OCI-LY7 (cell line): ENCODE measurements at regions not wholly inside any gene's neighbourhood (a gene's known extent, or its start where the extent isn't known, plus 50 kb on each side); places are given as distances from the start of the nearest gene placed in this dataset.

Experiments
- BruUV-seq: library from RNA; stranded (reverse); fragments of 400-500 nt; replicated peaks from 2 replicates; lab custom pipeline; 2021; lab: Mats Ljungman, UMichigan
- CTCF ChIA-PET: fragments of 300-600 bp; sonication (Branson Sonifier 250); formaldehyde crosslinking; loops from one replicate; lab custom pipeline; 2022; ENCODE audit warnings: antibody characterized with exemption; ENCODE audit not compliant: unreplicated experiment; lab: Charles Lee
- POLR2A ChIA-PET: fragments of 300-600 bp; sonication (Branson Sonifier 250); formaldehyde crosslinking; loops from one replicate; lab custom pipeline; 2022; ENCODE audit warnings: antibody characterized with exemption; lab: Charles Lee
- DNase-seq: peaks from one replicate; pipeline ENCODE4 v3.0.0-alpha.2; 2015; ENCODE audit warnings: low spot score
- H2AFZ ChIP-seq: fragments of 200-600 bp; sonication (generic), shearing (Covaris generic); 2 replicates; pipeline ENCODE4 v1.6.1; 2014; ENCODE audit warnings: mild to moderate bottlenecking, antibody characterized with exemption, low read length, moderate library complexity
- H3K27ac ChIP-seq: fragments of 200-600 bp; sonication (generic); 2 replicates; pipeline ENCODE4 v1.5.1; 2014; ENCODE audit warnings: mixed run types, low read depth, mild to moderate bottlenecking, moderate library complexity, low read length, inconsistent platforms; ENCODE audit not compliant: poor library complexity, severe bottlenecking
- H3K36me3 ChIP-seq: fragments of 200-600 bp; sonication (generic); 2 replicates; pipeline ENCODE4 v1.6.1; 2014; ENCODE audit warnings: mild to moderate bottlenecking, antibody characterized with exemption, low read length, moderate library complexity, mixed read lengths; ENCODE audit not compliant: insufficient read depth
- H3K4me1 ChIP-seq: fragments of 200-600 bp; sonication (generic); 2 replicates; pipeline ENCODE4 v1.5.1; 2014; ENCODE audit warnings: mild to moderate bottlenecking, low read length; ENCODE audit not compliant: insufficient read depth, poor library complexity, severe bottlenecking
- H3K4me2 ChIP-seq: fragments of 200-600 bp; sonication (generic); 2 replicates; pipeline ENCODE4 v1.6.1; 2014; ENCODE audit warnings: mild to moderate bottlenecking, low read length
- H3K4me3 ChIP-seq: fragments of 200-600 bp; sonication (generic); 2 replicates; pipeline ENCODE4 v1.5.1; 2014; ENCODE audit warnings: mild to moderate bottlenecking, low read depth, low read length; ENCODE audit not compliant: poor library complexity, severe bottlenecking
- H3K79me2 ChIP-seq: fragments of 200-600 bp; sonication (generic); 2 replicates; pipeline ENCODE4 v1.6.1; 2016; ENCODE audit warnings: low read depth, mild to moderate bottlenecking, low read length, moderate library complexity, mixed read lengths; ENCODE audit not compliant: insufficient read depth
- H3K9me2 ChIP-seq: fragments of 200-600 bp; sonication (generic); 2 replicates; pipeline ENCODE4 v1.6.1; 2016; ENCODE audit warnings: mild to moderate bottlenecking, low read length, mixed read lengths; ENCODE audit not compliant: insufficient read depth
- H3K9me3 ChIP-seq: fragments of 200-600 bp; sonication (generic); 2 replicates; pipeline ENCODE4 v1.6.1; 2014; ENCODE audit warnings: mild to moderate bottlenecking, mixed run types, low read length, mixed read lengths
- H4K20me1 ChIP-seq: fragments of 200-600 bp; sonication (generic); 2 replicates; pipeline ENCODE4 v1.6.1; 2014; ENCODE audit warnings: mild to moderate bottlenecking, antibody characterized with exemption, low read length, moderate library complexity, mixed read lengths; ENCODE audit not compliant: insufficient read depth
- EZH2phosphoT487 ChIP-seq: fragments of 200-600 bp; sonication (generic); IDR thresholded peaks from 2 replicates; pipeline ENCODE4 v1.6.1; 2018; ENCODE audit warnings: low read depth, borderline replicate concordance, mild to moderate bottlenecking, mixed run types, antibody characterized with exemption, low read length, moderate library complexity, mixed read lengths
- intact Hi-C: fragments of 100-400 bp; cut with micrococcal nuclease; formaldehyde crosslinking; loops from one replicate; pipeline ENCODE4 v1.10.0; 2022; ENCODE audit not compliant: unreplicated experiment
- TF ChIP-seq, protein P1 (sequence below): fragments of 200-600 bp; sonication (generic); conservative IDR thresholded peaks from 2 replicates; pipeline ENCODE4 v1.5.1; 2014; ENCODE audit warnings: mild to moderate bottlenecking, antibody characterized with exemption, low read length, moderate library complexity, mixed read lengths

DNA sequence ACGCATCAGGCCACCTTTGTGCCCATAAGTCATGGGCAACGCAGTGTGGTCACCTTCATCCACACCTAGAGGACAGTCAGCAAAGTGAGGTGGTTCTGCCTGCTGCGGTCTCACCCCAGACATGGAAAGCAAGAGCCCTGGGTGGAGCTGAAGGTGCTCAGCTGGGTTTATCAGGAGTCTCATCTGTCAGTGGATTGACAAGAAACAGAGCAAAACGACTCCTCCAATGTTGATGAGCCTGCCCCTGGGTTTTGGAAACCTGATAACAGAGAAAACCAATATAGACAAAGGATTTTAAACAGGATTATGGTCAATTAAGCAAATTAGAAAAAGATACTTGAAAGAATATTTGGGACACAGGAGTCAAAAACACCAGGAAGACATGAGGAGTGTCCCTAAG is 229.3 kb upstream of the PRSS58 start:
- Histone ChIP-seq H3K9me2 (no peaks in the 10 kb centered on the region), H3K9me3 (no peaks in the 10 kb centered on the region), H3K4me3 (no peak overlapping the region), H3K4me2 (peak overlapping the region; percentile 50; the same call in 1 of the 2 replicates), H3K36me3 (no peaks in the 10 kb centered on the region), H2AFZ (no peak overlapping the region), H4K20me1 (no peaks in the 10 kb centered on the region), H3K27ac (no peak overlapping the region), H3K4me1 (peaks cover 21% of the 10 kb centered on the region), H3K79me2 (no peaks in the 10 kb centered on the region)
- DNase-seq = no peak
- POLR2A ChIA-PET = interaction anchor here (0.8 kb wide), 1 partner anchor 14 kb away, joined by 4 read pairs; no protein-coding TSS in a partner anchor
- no TSS peak for BruUV-seq
- intact Hi-C loops = no loop called here
- no peak for TF ChIP-seq EZH2phosphoT487
- TF ChIP-seq, protein P1, sequence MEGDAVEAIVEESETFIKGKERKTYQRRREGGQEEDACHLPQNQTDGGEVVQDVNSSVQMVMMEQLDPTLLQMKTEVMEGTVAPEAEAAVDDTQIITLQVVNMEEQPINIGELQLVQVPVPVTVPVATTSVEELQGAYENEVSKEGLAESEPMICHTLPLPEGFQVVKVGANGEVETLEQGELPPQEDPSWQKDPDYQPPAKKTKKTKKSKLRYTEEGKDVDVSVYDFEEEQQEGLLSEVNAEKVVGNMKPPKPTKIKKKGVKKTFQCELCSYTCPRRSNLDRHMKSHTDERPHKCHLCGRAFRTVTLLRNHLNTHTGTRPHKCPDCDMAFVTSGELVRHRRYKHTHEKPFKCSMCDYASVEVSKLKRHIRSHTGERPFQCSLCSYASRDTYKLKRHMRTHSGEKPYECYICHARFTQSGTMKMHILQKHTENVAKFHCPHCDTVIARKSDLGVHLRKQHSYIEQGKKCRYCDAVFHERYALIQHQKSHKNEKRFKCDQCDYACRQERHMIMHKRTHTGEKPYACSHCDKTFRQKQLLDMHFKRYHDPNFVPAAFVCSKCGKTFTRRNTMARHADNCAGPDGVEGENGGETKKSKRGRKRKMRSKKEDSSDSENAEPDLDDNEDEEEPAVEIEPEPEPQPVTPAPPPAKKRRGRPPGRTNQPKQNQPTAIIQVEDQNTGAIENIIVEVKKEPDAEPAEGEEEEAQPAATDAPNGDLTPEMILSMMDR = no peak
- CTCF ChIA-PET = interaction anchor here (0.6 kb wide), 1 partner anchor 10 kb away, joined by 3 read pairs; no protein-coding TSS in a partner anchor

DNA sequence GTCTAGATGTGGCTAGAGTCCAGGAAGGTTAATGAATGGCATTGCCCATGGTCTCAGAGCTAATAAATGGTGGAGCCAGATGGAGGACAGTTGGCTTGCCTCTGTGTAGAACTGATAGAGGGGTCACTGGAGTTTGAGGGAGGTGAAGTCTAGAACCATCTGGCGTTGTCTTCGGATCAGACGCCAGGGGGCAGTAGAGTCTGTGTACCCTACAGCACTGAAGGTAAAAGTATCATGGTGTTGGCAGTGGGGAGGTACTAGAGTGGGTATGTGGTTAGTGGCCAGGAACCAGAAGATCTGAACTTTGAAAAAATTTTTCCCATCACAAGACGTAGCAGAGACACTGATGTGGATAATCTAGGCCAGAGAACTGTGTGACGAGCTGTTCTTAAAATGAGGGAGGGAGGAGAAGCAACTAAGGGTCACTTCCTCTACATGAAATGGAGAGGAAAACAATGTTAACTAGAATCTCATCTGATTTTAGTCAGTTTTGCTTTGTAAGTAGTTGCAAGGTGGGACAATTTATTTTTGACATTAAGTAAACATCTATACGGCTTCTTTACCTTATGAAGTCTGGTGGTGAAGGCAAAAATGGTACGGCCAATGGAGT is 227.9 kb upstream of the PRSS58 start:
- DNase-seq = no peak
- Histone ChIP-seq H3K4me3 (no peak overlapping the region), H4K20me1 (no peaks in the 10 kb centered on the region), H3K4me2 (no peak overlapping the region), H3K9me3 (no peaks in the 10 kb centered on the region), H3K9me2 (no peaks in the 10 kb centered on the region), H3K27ac (no peak overlapping the region), H2AFZ (no peak overlapping the region), H3K79me2 (no peaks in the 10 kb centered on the region), H3K4me1 (peaks cover 21% of the 10 kb centered on the region), H3K36me3 (no peaks in the 10 kb centered on the region)
- ChIA-PET POLR2A (no interaction called here), CTCF (no interaction called here)
- no TSS peak for BruUV-seq
- TF ChIP-seq, protein P1 = peak; percentile 53
- no peak for TF ChIP-seq EZH2phosphoT487
- intact Hi-C loops = no loop called here

DNA sequence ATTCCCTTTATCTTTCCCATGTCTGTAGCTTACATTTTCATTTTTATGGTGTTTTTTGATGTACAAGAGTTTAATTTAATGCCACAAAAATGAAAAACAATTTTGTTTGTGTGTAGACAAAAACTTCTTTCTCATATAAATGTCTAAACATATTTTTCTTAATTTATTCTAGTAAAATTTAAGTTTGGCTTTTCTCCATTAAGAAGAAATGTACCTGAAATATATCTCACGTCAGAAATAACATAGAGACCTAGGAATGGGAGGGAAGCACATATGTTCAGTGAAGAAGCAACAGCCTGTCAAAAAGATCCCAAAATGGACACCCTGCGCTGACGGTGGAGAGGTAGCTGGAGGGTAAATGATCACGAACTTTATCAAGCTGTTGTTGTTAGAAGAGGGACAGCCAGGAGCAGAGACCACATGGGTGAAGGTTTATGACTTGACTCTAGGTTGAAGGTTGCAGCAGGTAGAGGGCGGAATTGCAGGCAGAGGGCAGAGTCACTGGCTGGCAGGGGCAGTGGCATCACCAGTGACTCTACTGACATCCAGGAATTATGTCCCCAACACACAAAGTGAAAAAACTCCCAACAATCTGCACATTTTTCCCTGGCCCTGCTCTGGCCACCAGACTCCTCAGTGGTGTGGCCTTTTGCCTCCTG is 225.9 kb upstream of the PRSS58 start:
- Histone ChIP-seq H3K4me3 (no peak overlapping the region), H3K4me2 (no peak overlapping the region), H3K4me1 (peaks cover 21% of the 10 kb centered on the region), H3K9me3 (no peaks in the 10 kb centered on the region), H4K20me1 (no peaks in the 10 kb centered on the region), H2AFZ (no peak overlapping the region), H3K9me2 (no peaks in the 10 kb centered on the region), H3K36me3 (no peaks in the 10 kb centered on the region), H3K27ac (no peak overlapping the region), H3K79me2 (no peaks in the 10 kb centered on the region)
- CTCF ChIA-PET = interaction anchor here (1.1 to 1.2 kb wide), 2 partner anchors 21 to 23 kb away, joined by 3 read pairs; no protein-coding TSS in a partner anchor
- intact Hi-C loops = no loop called here
- no peak for DNase-seq
- POLR2A ChIA-PET = interaction anchor here (1.7 kb wide), 1 partner anchor 28 kb away, joined by 4 read pairs; no protein-coding TSS in a partner anchor
- no TSS peak for BruUV-seq
- TF ChIP-seq, protein P1 = peak; percentile 60; the same call in 1 of the 2 replicates
- TF ChIP-seq EZH2phosphoT487 = no peak
